ENCODE measurements at regions not wholly inside any gene's neighbourhood (a gene's known extent, or its start where the extent isn't known, plus 50 kb on each side); places are given as distances from the start of the nearest gene placed in this dataset.

GRCh38 chr2:144935191-144935590 is 415.3 kb upstream of the ZEB2 start:
- TF ChIP-seq POLR2AphosphoS5 (IDR thresholded peaks at IDR 0.05) = no peak
- TF ChIP-seq, protein P1, sequence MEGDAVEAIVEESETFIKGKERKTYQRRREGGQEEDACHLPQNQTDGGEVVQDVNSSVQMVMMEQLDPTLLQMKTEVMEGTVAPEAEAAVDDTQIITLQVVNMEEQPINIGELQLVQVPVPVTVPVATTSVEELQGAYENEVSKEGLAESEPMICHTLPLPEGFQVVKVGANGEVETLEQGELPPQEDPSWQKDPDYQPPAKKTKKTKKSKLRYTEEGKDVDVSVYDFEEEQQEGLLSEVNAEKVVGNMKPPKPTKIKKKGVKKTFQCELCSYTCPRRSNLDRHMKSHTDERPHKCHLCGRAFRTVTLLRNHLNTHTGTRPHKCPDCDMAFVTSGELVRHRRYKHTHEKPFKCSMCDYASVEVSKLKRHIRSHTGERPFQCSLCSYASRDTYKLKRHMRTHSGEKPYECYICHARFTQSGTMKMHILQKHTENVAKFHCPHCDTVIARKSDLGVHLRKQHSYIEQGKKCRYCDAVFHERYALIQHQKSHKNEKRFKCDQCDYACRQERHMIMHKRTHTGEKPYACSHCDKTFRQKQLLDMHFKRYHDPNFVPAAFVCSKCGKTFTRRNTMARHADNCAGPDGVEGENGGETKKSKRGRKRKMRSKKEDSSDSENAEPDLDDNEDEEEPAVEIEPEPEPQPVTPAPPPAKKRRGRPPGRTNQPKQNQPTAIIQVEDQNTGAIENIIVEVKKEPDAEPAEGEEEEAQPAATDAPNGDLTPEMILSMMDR (IDR thresholded peaks at IDR 0.05) = no peak
- TF ChIP-seq EP300 (IDR thresholded peaks at IDR 0.05) = no peak
- TF ChIP-seq POLR2A (IDR thresholded peaks at IDR 0.05) = no peak

Measured in suprapubic skin (tissue), 4 donors.